ENCODE measurements at regions not wholly inside any gene's neighbourhood (a gene's known extent, or its start where the extent isn't known, plus 50 kb on each side); places are given as distances from the start of the nearest gene placed in this dataset.

DNA sequence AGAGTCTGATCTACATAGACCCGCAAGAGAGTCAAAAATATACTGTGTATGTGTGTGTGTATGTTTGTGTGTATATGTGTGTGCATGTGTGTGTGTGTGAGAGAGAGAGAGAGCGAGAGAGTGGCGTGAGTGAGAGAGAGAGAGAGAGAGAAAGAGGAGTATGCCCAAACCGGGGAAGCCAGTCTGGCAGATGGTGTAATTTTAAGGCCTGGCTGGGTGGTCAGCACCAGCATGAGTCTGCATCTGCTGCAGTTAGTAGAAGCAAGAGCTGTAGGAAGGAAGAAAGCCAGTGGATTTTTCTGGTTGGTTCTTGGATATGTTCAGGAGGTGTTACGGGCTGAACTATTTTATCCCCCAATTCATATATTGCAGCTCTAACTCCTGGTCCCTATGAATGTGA lies 75.2 kb downstream of the ACTBL2 start:
- DNase-seq = no peak
- H3K36me3 ChIP-seq (ENCODE audit: insufficient read depth, low read length) = no peaks in the 10 kb centered on the region
- no peak overlapping the region for H3K27ac ChIP-seq (ENCODE audit: low read depth, low read length)
- no peaks in the 10 kb centered on the region for H3K27me3 ChIP-seq (ENCODE audit: insufficient read depth, low read length, poor library complexity, severe bottlenecking)
- no peak overlapping the region for H3K27ac Mint-ChIP-seq
- H3K9me3 ChIP-seq (ENCODE audit: low read length) = no peaks in the 10 kb centered on the region
- H3K4me1 Mint-ChIP-seq = no peaks in the 10 kb centered on the region
- ChIA-PET CTCF (no interaction called here), POLR2A (no interaction called here)
- no peak overlapping the region for H3K4me3 ChIP-seq (ENCODE audit: low read length)
- H3K4me1 ChIP-seq (ENCODE audit: insufficient read depth, low read length) = no peaks in the 10 kb centered on the region
- H3K27me3 Mint-ChIP-seq = peaks cover 0 to 6% of the 10 kb centered on the region in 2 donors
- H3K4me3 Mint-ChIP-seq = no peak overlapping the region
- no peaks in the 10 kb centered on the region for H3K36me3 Mint-ChIP-seq
- peaks cover 0 to 2% (median 1%) of the 10 kb centered on the region in 5 donors for H3K9me3 Mint-ChIP-seq

- Histone ChIP-seq H3K27me3 (ENCODE audit: insufficient read depth, low read length, poor library complexity, severe bottlenecking) (no peaks in the 10 kb centered on the region), H3K4me1 (ENCODE audit: insufficient read depth, low read length) (no peaks in the 10 kb centered on the region), H3K27ac (ENCODE audit: low read depth, low read length) (no peak overlapping the region), H3K4me3 (ENCODE audit: low read length) (no peak overlapping the region), H3K9me3 (ENCODE audit: low read length) (no peaks in the 10 kb centered on the region), H3K36me3 (ENCODE audit: insufficient read depth, low read length) (no peaks in the 10 kb centered on the region)
- H3K36me3 Mint-ChIP-seq = no peaks in the 10 kb centered on the region
- DNase-seq = no peak
- ChIA-PET CTCF (no interaction called here), POLR2A (no interaction called here)
- H3K4me3 Mint-ChIP-seq = no peak overlapping the region
- H3K27me3 Mint-ChIP-seq = peaks cover 0 to 6% of the 10 kb centered on the region in 2 donors
- peaks cover 0 to 2% (median 1%) of the 10 kb centered on the region in 5 donors for H3K9me3 Mint-ChIP-seq
- H3K27ac Mint-ChIP-seq = no peak overlapping the region
- H3K4me1 Mint-ChIP-seq = no peaks in the 10 kb centered on the region
Observed at GRCh38 chr5:57406641-57407040, 76.0 kb downstream of the ACTBL2 start.

GRCh38 chr5:57405984-57406383 lies 76.6 kb downstream of the ACTBL2 start:
- no peaks in the 10 kb centered on the region for H3K4me1 ChIP-seq (ENCODE audit: insufficient read depth, low read length)
- ChIA-PET CTCF (no interaction called here), POLR2A (no interaction called here)
- no peaks in the 10 kb centered on the region for H3K9me3 ChIP-seq (ENCODE audit: low read length)
- DNase-seq = no peak
- Mint-ChIP-seq H3K36me3 (no peaks in the 10 kb centered on the region), H3K4me3 (no peak overlapping the region), H3K27me3 (peaks cover 0 to 6% of the 10 kb centered on the region in 2 donors), H3K4me1 (no peaks in the 10 kb centered on the region), H3K9me3 (peaks cover 0 to 2% (median 1%) of the 10 kb centered on the region in 5 donors), H3K27ac (no peak overlapping the region)
- no peak overlapping the region for H3K27ac ChIP-seq (ENCODE audit: low read depth, low read length)
- no peaks in the 10 kb centered on the region for H3K27me3 ChIP-seq (ENCODE audit: insufficient read depth, low read length, poor library complexity, severe bottlenecking)
- H3K36me3 ChIP-seq (ENCODE audit: insufficient read depth, low read length) = no peaks in the 10 kb centered on the region
- H3K4me3 ChIP-seq (ENCODE audit: low read length) = no peak overlapping the region

DNA sequence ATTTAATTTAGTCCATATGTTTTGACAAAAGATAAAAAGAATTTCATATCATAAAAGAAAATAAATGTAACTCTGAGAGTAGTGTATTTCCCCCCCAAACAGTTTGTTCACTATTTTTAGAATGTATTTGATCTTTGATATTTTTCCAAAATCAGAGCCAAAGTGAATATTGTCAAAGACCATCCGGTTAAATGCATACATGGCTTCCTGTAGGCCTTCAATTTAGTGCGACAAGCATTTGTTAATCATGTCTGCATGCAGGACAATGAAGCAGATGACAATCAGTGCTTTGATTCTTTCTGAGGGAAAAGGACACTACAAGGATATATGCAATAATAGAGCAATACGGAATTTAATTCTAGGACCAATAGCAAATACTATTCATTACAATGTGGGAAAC lies 79.8 kb downstream of the ACTBL2 start:
- Mint-ChIP-seq H3K4me1 (no peaks in the 10 kb centered on the region), H3K36me3 (no peaks in the 10 kb centered on the region), H3K27me3 (peaks cover 11 to 19% of the 10 kb centered on the region in 2 donors), H3K4me3 (no peak overlapping the region), H3K27ac (no peak overlapping the region), H3K9me3 (peaks cover 0 to 13% (median 4%) of the 10 kb centered on the region in 5 donors)
- Histone ChIP-seq H3K36me3 (ENCODE audit: insufficient read depth, low read length) (no peaks in the 10 kb centered on the region), H3K4me3 (ENCODE audit: low read length) (no peak overlapping the region), H3K27ac (ENCODE audit: low read depth, low read length) (no peak overlapping the region), H3K27me3 (ENCODE audit: insufficient read depth, low read length, poor library complexity, severe bottlenecking) (no peaks in the 10 kb centered on the region), H3K4me1 (ENCODE audit: insufficient read depth, low read length) (no peaks in the 10 kb centered on the region), H3K9me3 (ENCODE audit: low read length) (no peaks in the 10 kb centered on the region)
- ChIA-PET CTCF (no interaction called here), POLR2A (no interaction called here)
- no peak for DNase-seq

GRCh38 chr5:57402348-57402747 lies 80.3 kb downstream of the ACTBL2 start:
- no peak for DNase-seq
- Histone ChIP-seq H3K4me3 (ENCODE audit: low read length) (no peak overlapping the region), H3K27ac (ENCODE audit: low read depth, low read length) (no peak overlapping the region), H3K36me3 (ENCODE audit: insufficient read depth, low read length) (no peaks in the 10 kb centered on the region), H3K27me3 (ENCODE audit: insufficient read depth, low read length, poor library complexity, severe bottlenecking) (no peaks in the 10 kb centered on the region), H3K9me3 (ENCODE audit: low read length) (no peaks in the 10 kb centered on the region), H3K4me1 (ENCODE audit: insufficient read depth, low read length) (no peaks in the 10 kb centered on the region)
- POLR2A ChIA-PET = no interaction called here
- H3K27me3 Mint-ChIP-seq = peaks cover 11 to 19% of the 10 kb centered on the region in 2 donors
- peaks cover 0 to 13% (median 4%) of the 10 kb centered on the region in 5 donors for H3K9me3 Mint-ChIP-seq
- H3K4me3 Mint-ChIP-seq = no peak overlapping the region
- H3K4me1 Mint-ChIP-seq = no peaks in the 10 kb centered on the region
- CTCF ChIA-PET = no interaction called here
- H3K36me3 Mint-ChIP-seq = no peaks in the 10 kb centered on the region
- H3K27ac Mint-ChIP-seq = no peak overlapping the region

- H3K9me3 ChIP-seq (ENCODE audit: low read length) = no peaks in the 10 kb centered on the region
- no peak for DNase-seq
- H3K36me3 ChIP-seq (ENCODE audit: insufficient read depth, low read length) = no peaks in the 10 kb centered on the region
- no peak overlapping the region for H3K4me3 ChIP-seq (ENCODE audit: low read length)
- Mint-ChIP-seq H3K36me3 (no peaks in the 10 kb centered on the region), H3K9me3 (peaks cover 0 to 13% (median 2%) of the 10 kb centered on the region in 5 donors), H3K4me3 (no peak overlapping the region), H3K4me1 (no peaks in the 10 kb centered on the region), H3K27ac (no peak overlapping the region), H3K27me3 (peaks cover 13 to 22% of the 10 kb centered on the region in 2 donors)
- H3K27me3 ChIP-seq (ENCODE audit: insufficient read depth, low read length, poor library complexity, severe bottlenecking) = no peaks in the 10 kb centered on the region
- no peak overlapping the region for H3K27ac ChIP-seq (ENCODE audit: low read depth, low read length)
- H3K4me1 ChIP-seq (ENCODE audit: insufficient read depth, low read length) = no peaks in the 10 kb centered on the region
- ChIA-PET CTCF (no interaction called here), POLR2A (no interaction called here)
Observed at GRCh38 chr5:57398413-57399093, 84.1 kb downstream of the ACTBL2 start.

DNA sequence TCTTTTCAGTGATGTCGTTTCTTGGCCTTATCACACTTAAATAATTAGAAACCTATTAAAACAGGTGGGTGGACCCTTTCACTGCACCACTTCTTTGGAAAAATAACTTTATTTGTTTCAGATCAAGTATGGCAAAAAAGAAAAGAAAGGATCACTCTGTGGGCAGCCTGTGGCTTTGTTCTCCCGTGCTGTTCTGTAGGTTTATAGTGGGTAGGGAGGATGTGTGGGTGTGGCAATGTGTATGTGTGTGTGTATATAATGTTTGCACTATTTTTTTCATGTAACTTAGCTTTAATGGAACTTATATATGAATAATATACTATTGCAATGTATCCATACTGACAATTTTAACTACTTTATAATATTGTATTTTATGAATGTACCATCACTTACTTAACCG lies 85.9 kb downstream of the ACTBL2 start:
- no peak for DNase-seq
- Histone ChIP-seq H3K4me3 (ENCODE audit: low read length) (no peak overlapping the region), H3K4me1 (ENCODE audit: insufficient read depth, low read length) (no peaks in the 10 kb centered on the region), H3K9me3 (ENCODE audit: low read length) (no peaks in the 10 kb centered on the region), H3K27me3 (ENCODE audit: insufficient read depth, low read length, poor library complexity, severe bottlenecking) (no peaks in the 10 kb centered on the region), H3K27ac (ENCODE audit: low read depth, low read length) (no peak overlapping the region), H3K36me3 (ENCODE audit: insufficient read depth, low read length) (no peaks in the 10 kb centered on the region)
- ChIA-PET POLR2A (no interaction called here), CTCF (no interaction called here)
- Mint-ChIP-seq H3K27me3 (peaks cover 13 to 22% of the 10 kb centered on the region in 2 donors), H3K9me3 (peaks cover 0 to 17% (median 2%) of the 10 kb centered on the region in 5 donors), H3K4me3 (no peak overlapping the region), H3K27ac (no peak overlapping the region), H3K4me1 (no peaks in the 10 kb centered on the region), H3K36me3 (no peaks in the 10 kb centered on the region)

- H3K36me3 Mint-ChIP-seq = no peaks in the 10 kb centered on the region
- no peak overlapping the region for H3K4me3 Mint-ChIP-seq
- peaks cover 0 to 8% (median under 1%) of the 10 kb centered on the region in 5 donors for H3K9me3 Mint-ChIP-seq
- POLR2A ChIA-PET = no interaction called here
- no peak overlapping the region for H3K27ac ChIP-seq (ENCODE audit: low read depth, low read length)
- peaks cover 7 to 12% of the 10 kb centered on the region in 2 donors for H3K27me3 Mint-ChIP-seq
- H3K9me3 ChIP-seq (ENCODE audit: low read length) = no peaks in the 10 kb centered on the region
- H3K4me1 Mint-ChIP-seq = no peaks in the 10 kb centered on the region
- H3K27ac Mint-ChIP-seq = no peak overlapping the region
- DNase-seq = no peak
- no peaks in the 10 kb centered on the region for H3K36me3 ChIP-seq (ENCODE audit: insufficient read depth, low read length)
- H3K4me1 ChIP-seq (ENCODE audit: insufficient read depth, low read length) = no peaks in the 10 kb centered on the region
- CTCF ChIA-PET = no interaction called here
- H3K27me3 ChIP-seq (ENCODE audit: insufficient read depth, low read length, poor library complexity, severe bottlenecking) = no peaks in the 10 kb centered on the region
- H3K4me3 ChIP-seq (ENCODE audit: low read length) = no peak overlapping the region
Observed at GRCh38 chr5:57394421-57395210, 88.0 kb downstream of the ACTBL2 start.
